Activated CD4-positive, alpha-beta T cell treated with anti-CD3 and anti-CD28 coated beads for 24 hours (primary cell): ENCODE measurements at regions not wholly inside any gene's neighbourhood (a gene's known extent, or its start where the extent isn't known, plus 50 kb on each side); places are given as distances from the start of the nearest gene placed in this dataset.
A peak's percentile ranks its signal among the peaks of the same experiment; 100 is the strongest.

Experiments used
- DNase-seq, 2 donors: peaks; one replicate each; pipeline ENCODE4 v3.0.0-alpha.2; 2020; ENCODE audit warnings: low read depth in 2 of 2

- DNase-seq = no peak
Measured at GRCh38 chr5:149441986-149442385, 62.9 kb upstream of the IL17B start.

GRCh38 chr5:149441194-149441753, 62.2 kb upstream of the IL17B start:
- no peak for DNase-seq

GRCh38 chr5:149439899-149440542, 60.9 kb upstream of the IL17B start:
- DNase-seq = peak in 1 of 2 donors; percentile 10

GRCh38 chr5:149438711-149439132, 59.6 kb upstream of the IL17B start:
- no peak for DNase-seq

GRCh38 chr5:149438281-149438680, 59.2 kb upstream of the IL17B start:
- DNase-seq = no peak

GRCh38 chr5:149437391-149438040, 58.4 kb upstream of the IL17B start:
- DNase-seq = no peak

GRCh38 chr5:149435660-149436059, 56.6 kb upstream of the IL17B start:
- no peak for DNase-seq

GRCh38 chr5:149435015-149435376, 55.9 kb upstream of the IL17B start:
- DNase-seq = no peak

GRCh38 chr5:149434162-149435014, 55.3 kb upstream of the IL17B start:
- DNase-seq = peak; percentile 38 to 46

GRCh38 chr5:149433524-149434131, 54.5 kb upstream of the IL17B start:
- no peak for DNase-seq

- DNase-seq = no peak
Measured at GRCh38 chr5:149432911-149433401, 53.9 kb upstream of the IL17B start.

GRCh38 chr5:149432376-149432775, 53.3 kb upstream of the IL17B start:
- DNase-seq = no peak

- no peak for DNase-seq
Measured at GRCh38 chr5:149429839-149430721, 51.0 kb upstream of the IL17B start.
